ENCODE measurements at regions not wholly inside any gene's neighbourhood (a gene's known extent, or its start where the extent isn't known, plus 50 kb on each side); places are given as distances from the start of the nearest gene placed in this dataset.

GRCh38 chr12:59007620-59008019 lies 87.3 kb upstream of the LRIG3 start:
- H3K4me2 ChIP-seq (ENCODE audit: low read depth, low read length), result no peak overlapping the region
- ChIA-PET POLR2A (no interaction called here), CTCF (ENCODE audit: low intra/inter-chr PET ratio, low total read pairs) (no interaction called here)
- DNase-seq (ENCODE audit: low spot score) (no peak), FAIRE-seq (no peak), ATAC-seq (no peak)
- H3K27ac ChIP-seq (ENCODE audit: extremely low read length, insufficient read depth, low read length), result no peak overlapping the region
- no peaks in the 10 kb centered on the region for H3K36me3 ChIP-seq (replicated peaks in 1 of 2; ENCODE audit: control insufficient read depth in 1 of 2, insufficient read depth in 2 of 2, low read length in 2 of 2)
- H3K79me2 ChIP-seq (ENCODE audit: insufficient read depth, low read length), result no peaks in the 10 kb centered on the region
- BruUV-seq (replicated peaks), result no TSS peak
- H2AFZ ChIP-seq (ENCODE audit: low read length), result no peak overlapping the region
- intact Hi-C loops (cut with micrococcal nuclease; ENCODE audit: unreplicated experiment) (no loop called here), in situ Hi-C loops (cut with HindIII; ENCODE audit: extremely low pct_ligation_motif_present, low pct_unique_long_range_greater_than_20kb) (no loop called here)
- no peaks in the 10 kb centered on the region for H4K20me1 ChIP-seq (ENCODE audit: insufficient read depth, low read length)
- no peaks in the 10 kb centered on the region for H3K4me1 ChIP-seq (ENCODE audit: insufficient read depth, low read length)
- H3K9ac ChIP-seq (ENCODE audit: insufficient read depth, low read depth, low read length), result no peak overlapping the region
- no peaks in the 10 kb centered on the region for H3K9me3 ChIP-seq (ENCODE audit: low read length)
- 12% methylated on average over 3 of the region's 3 CpGs for WGBS (ENCODE audit: low lambda C conversion rate)
- no peaks in the 10 kb centered on the region for H3K27me3 ChIP-seq (ENCODE audit: control insufficient read depth in 1 of 2, insufficient read depth in 2 of 2, low read length in 2 of 2)
- TF ChIP-seq MAF1 (CRISPR knock-in tag; IDR thresholded peaks at IDR 0.05; ENCODE audit: borderline replicate concordance) (no peak), NR0B2 (CRISPR knock-in tag; IDR thresholded peaks at IDR 0.05) (no peak), EEA1 (CRISPR knock-in tag; IDR thresholded peaks at IDR 0.05; ENCODE audit: borderline replicate concordance) (no peak), CREM (IDR thresholded peaks at IDR 0.05) (no peak), CREM (CRISPR knock-in tag; IDR thresholded peaks at IDR 0.05) (no peak), SRSF4 (IDR thresholded peaks at IDR 0.05; ENCODE audit: low read depth, low read length, poor library complexity, severe bottlenecking) (no peak), ZNF569 (CRISPR knock-in tag; IDR thresholded peaks at IDR 0.05; ENCODE audit: borderline replicate concordance) (no peak), ZUFSP (CRISPR knock-in tag; IDR thresholded peaks at IDR 0.05; ENCODE audit: borderline replicate concordance) (no peak), REPIN1 (CRISPR knock-in tag; IDR thresholded peaks at IDR 0.05; ENCODE audit: borderline replicate concordance, low read depth) (no peak), ZBTB7B (CRISPR knock-in tag; IDR thresholded peaks at IDR 0.05) (no peak), ZNF746 (CRISPR knock-in tag; IDR thresholded peaks at IDR 0.05) (no peak), ZNF589 (CRISPR knock-in tag; conservative IDR thresholded peaks at IDR 0.05) (no peak), ZNF83 (CRISPR knock-in tag; IDR thresholded peaks at IDR 0.05; ENCODE audit: borderline replicate concordance) (no peak), SMARCE1 (IDR thresholded peaks at IDR 0.05; ENCODE audit: borderline replicate concordance) (no peak), MYNN (CRISPR knock-in tag; IDR thresholded peaks at IDR 0.05; ENCODE audit: low read depth) (no peak)
- TF ChIP-seq, protein P1, sequence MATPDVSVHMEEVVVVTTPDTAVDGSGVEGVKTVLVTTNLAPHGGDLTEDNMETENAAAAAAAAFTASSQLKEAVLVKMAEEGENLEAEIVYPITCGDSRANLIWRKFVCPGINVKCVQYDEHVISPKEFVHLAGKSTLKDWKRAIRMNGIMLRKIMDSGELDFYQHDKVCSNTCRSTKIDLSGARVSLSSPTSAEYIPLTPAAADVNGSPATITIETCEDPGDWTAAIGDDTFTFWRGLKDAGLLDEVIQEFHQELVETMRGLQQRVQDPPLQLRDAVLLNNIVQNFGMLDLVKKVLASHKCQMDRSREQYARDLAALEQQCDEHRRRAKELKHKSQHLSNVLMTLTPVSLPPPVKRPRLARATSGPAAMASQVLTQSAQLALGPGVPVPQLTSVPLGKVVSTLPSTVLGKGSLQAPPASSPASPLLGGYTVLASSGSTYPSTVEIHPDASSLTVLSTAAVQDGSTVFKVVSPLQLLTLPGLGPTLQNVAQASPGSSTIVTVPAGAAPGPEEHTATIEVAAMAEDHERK (CRISPR knock-in tag; IDR thresholded peaks at IDR 0.05; ENCODE audit: low read depth), result no peak
- TF ChIP-seq, protein P2, sequence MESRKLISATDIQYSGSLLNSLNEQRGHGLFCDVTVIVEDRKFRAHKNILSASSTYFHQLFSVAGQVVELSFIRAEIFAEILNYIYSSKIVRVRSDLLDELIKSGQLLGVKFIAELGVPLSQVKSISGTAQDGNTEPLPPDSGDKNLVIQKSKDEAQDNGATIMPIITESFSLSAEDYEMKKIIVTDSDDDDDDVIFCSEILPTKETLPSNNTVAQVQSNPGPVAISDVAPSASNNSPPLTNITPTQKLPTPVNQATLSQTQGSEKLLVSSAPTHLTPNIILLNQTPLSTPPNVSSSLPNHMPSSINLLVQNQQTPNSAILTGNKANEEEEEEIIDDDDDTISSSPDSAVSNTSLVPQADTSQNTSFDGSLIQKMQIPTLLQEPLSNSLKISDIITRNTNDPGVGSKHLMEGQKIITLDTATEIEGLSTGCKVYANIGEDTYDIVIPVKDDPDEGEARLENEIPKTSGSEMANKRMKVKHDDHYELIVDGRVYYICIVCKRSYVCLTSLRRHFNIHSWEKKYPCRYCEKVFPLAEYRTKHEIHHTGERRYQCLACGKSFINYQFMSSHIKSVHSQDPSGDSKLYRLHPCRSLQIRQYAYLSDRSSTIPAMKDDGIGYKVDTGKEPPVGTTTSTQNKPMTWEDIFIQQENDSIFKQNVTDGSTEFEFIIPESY (CRISPR knock-in tag; IDR thresholded peaks at IDR 0.05), result no peak
- H3K4me3 ChIP-seq (replicated peaks in 1 of 3; ENCODE audit: insufficient read depth in 1 of 3, low read depth in 2 of 3, low read length in 3 of 3), result no peak overlapping the region

Data from HepG2 (cell line).